Stomach (tissue), 4 donors: ENCODE measurements at regions not wholly inside any gene's neighbourhood (a gene's known extent, or its start where the extent isn't known, plus 50 kb on each side); places are given as distances from the start of the nearest gene placed in this dataset.

Experiments used
- CTCF ChIP-seq, 7 experiments: fragments of 450-650 bp in 4 of 7; fragments of 200-600 bp in 3 of 7; sonication (generic) in 3 of 7; IDR thresholded peaks; one replicate each; pipeline ENCODE4 v1.5.1; 2016 to 2019; ENCODE audit warnings: antibody characterized with exemption in 7 of 7, control low read depth in 2 of 7, mild to moderate bottlenecking in 1 of 7
- POLR2A ChIP-seq, 4 donors: fragments of 450-650 bp; IDR thresholded peaks; one replicate each; pipeline ENCODE4 v1.6.1; 2016; ENCODE audit warnings: antibody characterized with exemption in 4 of 4, control low read depth in 2 of 4, mild to moderate bottlenecking in 1 of 4, moderate library complexity in 1 of 4
- POLR2AphosphoS5 ChIP-seq, 3 donors: sonication (generic); formaldehyde crosslinking; IDR thresholded peaks; one replicate each; pipeline ENCODE4 v1.6.1; 2016; ENCODE audit warnings: antibody characterized with exemption in 3 of 3

- TF ChIP-seq POLR2A (IDR thresholded peaks at IDR 0.05) (no peak), CTCF (IDR thresholded peaks at IDR 0.05) (no peak), POLR2AphosphoS5 (IDR thresholded peaks at IDR 0.05) (no peak)
These were observed 350.3 kb downstream of the SHANK2 start for GRCh38 chr11:70901951-70902521.
